HepG2 (cell line): ENCODE measurements at regions not wholly inside any gene's neighbourhood (a gene's known extent, or its start where the extent isn't known, plus 50 kb on each side); places are given as distances from the start of the nearest gene placed in this dataset.

Experiments used
- ATAC-seq: fragments of 200-7000 bp; cut with Tn5 transposase; 3 replicates; pipeline ENCODE4 v1.9.1; 2020; ENCODE audit warnings: mild to moderate bottlenecking, moderate library complexity
- BruUV-seq: library from RNA; stranded (reverse); fragments of 400-500 nt; replicated peaks from 2 replicates; lab custom pipeline; 2021; lab: Mats Ljungman, UMichigan
- CTCF ChIA-PET: fragments of 300-600 bp; formaldehyde crosslinking; extraction: SDS; loops from one replicate; lab custom pipeline; 2021; ENCODE audit warnings: low total read pairs, inconsistent platforms, low intra/inter-chr PET ratio; lab: Yijun Ruan, JAX
- POLR2A ChIA-PET: fragments of 350-600 bp; sonication (Branson Sonifier 250); formaldehyde crosslinking; loops from one replicate; lab custom pipeline; 2020; ENCODE audit warnings: antibody characterized with exemption, inconsistent platforms; lab: Yijun Ruan, JAX
- DNase-seq: peaks from one replicate; pipeline ENCODE4 v3.0.0-alpha.2; 2015; ENCODE audit warnings: low spot score
- FAIRE-seq: peaks from 3 replicates; lab custom pipeline; 2011; peaks lifted over from hg19 to GRCh38; lab: Jason Lieb, UNC
- H2AFZ ChIP-seq: one replicate; pipeline ENCODE4 v1.6.1; 2011; ENCODE audit warnings: low read length, inconsistent platforms
- H3K27ac ChIP-seq: fragments of 300-600 bp; 3 replicates; pipeline ENCODE4 v1.8.0; 2011; ENCODE audit warnings: mixed run types, mild to moderate bottlenecking, mixed read lengths, low read length, inconsistent platforms; ENCODE audit not compliant: insufficient read depth; ENCODE audit errors: extremely low read length
- H3K27me3 ChIP-seq, 2 experiments: fragments of 200-600 bp in 1 of 2; 2 replicates in 1 of 2; 3 replicates in 1 of 2; pipeline versions ENCODE4 v1.6.0 to v1.8.0; 2011; ENCODE audit warnings: low read length in 2 of 2, mild to moderate bottlenecking in 2 of 2, moderate library complexity in 2 of 2, inconsistent platforms in 1 of 2; ENCODE audit not compliant: insufficient read depth in 2 of 2, control insufficient read depth in 1 of 2
- H3K36me3 ChIP-seq, 2 experiments: fragments of 200-600 bp in 1 of 2; replicated peaks in 1 of 2; 2 replicates in 1 of 2; 3 replicates in 1 of 2; pipeline versions ENCODE4 v1.5.1 to v1.8.0; 2011; ENCODE audit warnings: low read length in 2 of 2, inconsistent platforms in 1 of 2; ENCODE audit not compliant: insufficient read depth in 2 of 2, control insufficient read depth in 1 of 2
- H3K4me1 ChIP-seq: 2 replicates; pipeline ENCODE4 v1.5.1; 2012; ENCODE audit warnings: low read length, inconsistent platforms; ENCODE audit not compliant: insufficient read depth
- H3K4me2 ChIP-seq: 2 replicates; pipeline ENCODE4 v1.6.0; 2011; ENCODE audit warnings: low read depth, low read length, inconsistent platforms
- H3K4me3 ChIP-seq, 3 experiments: fragments of 200-600 bp in 1 of 3; sonication (generic), shearing (Covaris generic) in 1 of 3; replicated peaks in 1 of 3; 2 replicates each; pipeline ENCODE4 v1.5.1; 2011 to 2016; ENCODE audit warnings: low read length in 3 of 3, inconsistent platforms in 2 of 3, low read depth in 2 of 3, mild to moderate bottlenecking in 2 of 3, control low read depth in 1 of 3, mixed read lengths in 1 of 3; ENCODE audit not compliant: insufficient read depth in 1 of 3
- H3K79me2 ChIP-seq: one replicate; pipeline ENCODE4 v1.6.1; 2011; ENCODE audit warnings: low read length, inconsistent platforms; ENCODE audit not compliant: insufficient read depth
- H3K9ac ChIP-seq: 2 replicates; pipeline ENCODE4 v1.6.0; 2011; ENCODE audit warnings: mild to moderate bottlenecking, low read depth, low read length, inconsistent platforms; ENCODE audit not compliant: insufficient read depth
- H3K9me3 ChIP-seq: 2 replicates; pipeline ENCODE4 v1.5.1; 2012; ENCODE audit warnings: mild to moderate bottlenecking, low read length
- H4K20me1 ChIP-seq: 2 replicates; pipeline ENCODE4 v1.6.0; 2011; ENCODE audit warnings: inconsistent platforms, mild to moderate bottlenecking, low read length, moderate library complexity; ENCODE audit not compliant: insufficient read depth
- MED1 ChIP-seq: sonication (generic); formaldehyde crosslinking; IDR thresholded peaks from 2 replicates; pipeline ENCODE4 v1.4.0; 2020; ENCODE audit warnings: missing genetic modification reagents
- MYPOP ChIP-seq: sonication (generic); formaldehyde crosslinking; IDR thresholded peaks from 2 replicates; pipeline ENCODE4 v1.8.1; 2023; ENCODE audit warnings: mild to moderate bottlenecking, moderate library complexity, missing genetic modification reagents
- NRL ChIP-seq: sonication (generic); formaldehyde crosslinking; IDR thresholded peaks from 2 replicates; pipeline ENCODE4 v1.5.0; 2020; ENCODE audit warnings: missing genetic modification reagents, mild to moderate bottlenecking, moderate library complexity, borderline replicate concordance
- ZBTB10 ChIP-seq: sonication (generic); formaldehyde crosslinking; IDR thresholded peaks from 2 replicates; pipeline ENCODE4 v1.4.0; 2020; ENCODE audit warnings: missing genetic modification reagents, borderline replicate concordance
- ZNF460 ChIP-seq: sonication (generic); formaldehyde crosslinking; IDR thresholded peaks from 2 replicates; pipeline ENCODE4 v1.5.1; 2020; ENCODE audit warnings: missing genetic modification reagents, mild to moderate bottlenecking, borderline replicate concordance
- in situ Hi-C: cut with HindIII; loops from 2 replicates; pipeline ENCODE4 v1.10.0; 2017; ENCODE audit warnings: low pct_unique_long_range_greater_than_20kb; ENCODE audit not compliant: extremely low pct_ligation_motif_present
- intact Hi-C: fragments of 100-400 bp; cut with micrococcal nuclease; formaldehyde crosslinking; loops from one replicate; pipeline ENCODE4 v1.10.0; 2022; ENCODE audit not compliant: unreplicated experiment

GRCh38 chr2:145166731-145167302 is 646.9 kb upstream of the ZEB2 start:
- no peak for TF ChIP-seq NRL (CRISPR knock-in tag)
- no peak for TF ChIP-seq ZNF460 (CRISPR knock-in tag)
- no peak for TF ChIP-seq ZBTB10
- no peak for TF ChIP-seq MYPOP (CRISPR knock-in tag)
- no peak for TF ChIP-seq MED1
- Histone ChIP-seq H3K4me3 (no peak overlapping the region), H3K79me2 (no peaks in the 10 kb centered on the region), H3K36me3 (no peaks in the 10 kb centered on the region), H3K27ac (no peak overlapping the region), H3K4me1 (no peaks in the 10 kb centered on the region), H3K9ac (no peak overlapping the region), H2AFZ (no peak overlapping the region), H3K9me3 (no peaks in the 10 kb centered on the region), H4K20me1 (no peaks in the 10 kb centered on the region), H3K27me3 (no peaks in the 10 kb centered on the region; a peak in 1 of 5 replicates), H3K4me2 (no peak overlapping the region)
- in situ Hi-C loops = no loop called here
- ChIA-PET POLR2A (no interaction called here), CTCF (no interaction called here)
- no peak for DNase-seq
- BruUV-seq = no TSS peak
- no peak for FAIRE-seq
- no peak for ATAC-seq
- intact Hi-C loops = loop anchor here (5.0 kb wide), 1 partner anchor 480 kb away; no protein-coding TSS in a partner anchor
